ENCODE measurements at regions not wholly inside any gene's neighbourhood (a gene's known extent, or its start where the extent isn't known, plus 50 kb on each side); places are given as distances from the start of the nearest gene placed in this dataset.

DNA sequence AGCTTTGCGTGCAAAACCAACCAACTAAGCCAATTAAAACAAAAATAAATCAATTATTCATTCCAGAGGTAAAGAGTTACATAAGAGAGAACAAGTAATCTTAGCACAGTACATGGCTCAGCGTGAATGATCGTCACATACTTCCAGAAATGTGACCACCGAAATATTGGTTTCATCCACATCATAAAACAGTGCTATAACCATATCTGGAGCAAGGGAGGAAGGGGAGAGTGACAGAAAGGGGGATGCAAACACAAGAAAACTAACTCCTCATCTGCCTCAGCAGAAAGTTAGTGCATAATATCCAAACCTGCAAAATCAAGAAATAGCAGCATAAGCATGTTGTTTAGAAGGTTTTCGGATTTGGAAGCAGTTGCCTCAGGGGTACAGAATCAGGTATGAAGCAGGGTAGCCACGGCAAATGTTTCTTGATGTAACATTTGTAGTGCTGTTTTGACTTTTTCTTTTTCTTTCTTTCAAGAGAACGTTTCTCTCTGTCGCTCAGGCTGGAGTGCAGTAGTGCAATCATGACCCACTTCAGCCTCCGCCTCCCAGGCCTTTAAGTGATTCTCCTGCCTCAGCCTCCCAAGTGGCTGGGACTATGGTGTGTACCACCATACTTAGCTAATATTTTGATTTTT is 93.9 kb upstream of the EGLN3 start:
- DNase-seq (ENCODE audit: low read depth, low spot score) = no peak

DNA sequence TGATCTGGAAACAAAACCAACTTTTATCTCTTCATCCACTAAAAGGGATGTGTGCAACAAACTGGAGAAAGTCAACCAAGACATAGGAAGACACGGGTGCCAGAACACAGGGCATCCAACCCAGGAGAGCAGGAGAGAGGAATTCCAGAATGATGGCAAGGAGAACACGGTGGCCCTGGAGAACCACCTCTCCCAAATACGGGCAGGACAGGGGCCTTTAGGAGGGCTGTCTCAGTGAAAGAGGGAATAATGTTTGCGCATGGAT is 93.4 kb upstream of the EGLN3 start:
- DNase-seq (ENCODE audit: low read depth, low spot score) = no peak

GRCh38 chr14:34043627-34044372 is 92.9 kb upstream of the EGLN3 start:
- no peak for DNase-seq (ENCODE audit: low read depth, low spot score)

- DNase-seq (ENCODE audit: low read depth, low spot score) = no peak
These were observed 90.3 kb upstream of the EGLN3 start for GRCh38 chr14:34041220-34041619.

- no peak for DNase-seq (ENCODE audit: low read depth, low spot score)
These were observed 89.9 kb upstream of the EGLN3 start for GRCh38 chr14:34040766-34041165.

DNA sequence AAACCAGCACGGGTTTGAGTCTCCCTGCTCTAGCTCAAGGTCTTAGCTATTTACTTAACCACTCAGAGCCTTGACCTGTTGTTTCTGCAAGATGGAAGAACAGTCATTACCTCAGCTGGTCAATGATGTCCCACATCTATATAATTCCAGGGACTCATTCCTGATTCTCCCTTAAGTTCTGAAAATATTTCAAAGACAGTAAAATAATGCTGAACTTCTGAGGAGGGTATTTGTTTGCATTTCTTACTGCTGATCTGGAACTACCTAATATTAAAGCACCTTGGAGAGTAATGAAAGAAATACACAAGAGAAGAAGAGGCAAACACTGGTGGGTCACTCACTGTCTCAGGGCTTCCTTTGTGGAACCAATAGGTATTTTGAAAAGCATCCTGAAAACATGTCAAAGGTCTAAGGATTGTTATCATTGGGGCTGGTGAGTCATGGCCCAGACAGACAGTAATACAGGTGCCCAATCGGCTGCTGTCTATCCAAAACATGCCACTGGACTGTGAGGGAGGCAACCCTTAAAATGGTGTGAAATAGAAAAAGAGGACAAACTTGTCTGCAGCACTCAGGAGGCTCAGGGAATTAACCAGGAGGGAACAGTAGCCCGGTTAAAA is 88.7 kb upstream of the EGLN3 start:
- DNase-seq (ENCODE audit: low read depth, low spot score) = no peak

- DNase-seq (ENCODE audit: low read depth, low spot score) = no peak
These were observed 87.6 kb upstream of the EGLN3 start for GRCh38 chr14:34038358-34039057.

- DNase-seq (ENCODE audit: low read depth, low spot score) = no peak
These were observed 85.5 kb upstream of the EGLN3 start for GRCh38 chr14:34036319-34036766.

DNA sequence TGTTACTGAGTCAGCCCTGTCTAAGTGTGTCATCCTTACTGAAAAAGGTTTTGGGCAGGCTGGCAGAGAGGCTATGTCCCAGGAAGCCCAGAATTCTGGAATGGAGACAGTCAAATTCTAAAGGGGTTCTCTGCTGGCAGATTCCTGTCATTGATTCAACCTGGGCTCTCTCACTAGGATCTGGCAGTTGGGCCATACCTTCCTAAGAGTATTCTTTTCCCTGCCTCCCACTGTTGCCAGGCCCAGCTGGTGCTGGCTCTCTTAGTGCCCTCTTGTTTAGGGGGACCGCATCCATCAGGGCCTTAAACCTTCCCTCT is 85.0 kb upstream of the EGLN3 start:
- DNase-seq (ENCODE audit: low read depth, low spot score) = no peak

DNA sequence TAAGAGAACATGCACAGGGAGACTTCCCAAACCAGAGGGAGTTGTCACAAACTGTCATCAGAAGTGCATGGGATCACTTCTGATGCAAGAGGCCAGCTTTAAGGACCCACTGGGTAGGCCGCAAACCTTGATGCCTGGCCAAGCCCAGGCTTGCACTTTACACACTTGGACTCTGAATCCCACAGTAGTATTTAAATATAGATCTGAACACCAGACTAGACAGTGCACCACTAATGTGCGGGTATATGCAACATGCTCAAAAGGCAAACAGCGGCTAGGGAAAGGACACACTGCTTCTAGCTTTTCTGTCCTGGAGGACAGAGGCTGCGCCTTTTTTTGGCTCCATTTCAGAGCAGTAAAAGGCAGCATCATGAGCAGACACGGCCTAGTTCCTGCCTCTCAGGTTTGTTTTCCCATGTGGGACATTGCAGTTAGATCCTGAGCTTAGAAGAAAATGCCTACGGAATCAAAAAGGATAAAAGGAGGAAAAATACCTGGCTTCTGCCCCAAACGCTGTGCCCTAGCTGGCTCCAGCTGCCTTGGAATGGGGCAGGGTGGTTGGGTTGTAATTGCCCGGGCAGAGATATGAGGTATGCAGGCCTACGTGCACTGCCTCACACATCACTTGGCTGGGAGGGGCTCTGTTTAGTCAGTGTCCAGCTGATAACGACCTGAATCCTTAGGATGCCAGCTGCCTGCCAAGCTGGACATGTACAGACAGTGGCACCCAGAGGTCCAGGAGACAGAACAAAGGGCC is 84.5 kb upstream of the EGLN3 start:
- DNase-seq (ENCODE audit: low read depth, low spot score) = no peak

DNA sequence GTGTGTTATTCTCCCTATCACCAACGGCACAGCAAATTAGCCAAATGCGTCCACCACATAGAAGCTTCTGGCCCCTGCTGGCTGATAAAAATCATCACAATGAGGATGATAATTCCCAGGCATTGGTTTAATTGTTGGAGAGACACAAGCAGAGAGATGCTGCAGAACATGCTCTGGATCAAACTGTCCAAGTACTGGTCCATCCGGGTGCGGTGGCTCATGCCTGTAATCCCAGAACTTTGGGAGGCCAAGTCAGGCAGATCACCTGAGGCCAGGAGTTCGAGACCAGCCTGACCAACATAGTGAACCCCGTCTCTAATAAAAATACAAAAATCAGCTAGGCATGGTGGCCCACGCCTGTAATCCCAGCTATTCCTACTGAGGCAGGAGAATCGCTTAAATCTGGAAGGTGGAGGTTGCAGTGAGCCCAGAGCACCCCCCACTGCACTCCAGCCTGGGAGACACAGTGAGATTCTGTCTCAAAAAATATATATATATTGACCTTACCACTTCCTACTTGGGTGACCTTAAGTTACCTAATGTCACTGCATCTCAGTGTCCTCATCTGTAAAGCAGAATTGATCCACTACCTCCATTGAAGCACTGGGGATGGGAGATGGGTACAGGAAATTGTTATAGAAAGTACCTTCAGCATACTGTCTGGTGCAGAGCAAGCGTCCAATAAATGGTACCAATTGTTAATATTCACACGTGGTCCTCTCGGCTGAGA is 83.7 kb upstream of the EGLN3 start:
- DNase-seq (ENCODE audit: low read depth, low spot score) = no peak

- no peak for DNase-seq (ENCODE audit: low read depth, low spot score)
These were observed 81.8 kb upstream of the EGLN3 start for GRCh38 chr14:34032720-34033119.

GRCh38 chr14:34030864-34031263 is 80.0 kb upstream of the EGLN3 start:
- no peak for DNase-seq (ENCODE audit: low read depth, low spot score)

DNA sequence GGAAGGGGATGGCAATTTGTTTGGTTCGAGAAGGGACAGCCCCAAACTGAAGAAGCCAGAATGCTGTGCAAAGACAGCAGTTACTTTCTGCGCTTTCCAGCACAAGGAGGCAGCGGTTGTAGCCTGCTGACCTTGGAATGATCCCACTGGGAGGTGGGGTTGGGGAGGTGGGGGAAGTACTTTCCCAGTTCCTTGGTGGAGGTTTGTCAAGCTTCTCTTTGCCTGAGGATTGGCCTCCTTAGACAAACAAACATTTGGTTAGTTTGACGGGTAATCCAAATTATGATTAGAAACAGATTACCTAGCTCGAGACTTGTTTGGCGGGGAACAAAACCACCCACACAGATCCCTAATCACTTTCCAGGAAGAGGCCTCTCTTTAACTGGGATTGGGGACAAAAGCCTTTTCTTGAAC is 79.1 kb upstream of the EGLN3 start:
- DNase-seq (ENCODE audit: low read depth, low spot score) = peak; percentile 72

DNA sequence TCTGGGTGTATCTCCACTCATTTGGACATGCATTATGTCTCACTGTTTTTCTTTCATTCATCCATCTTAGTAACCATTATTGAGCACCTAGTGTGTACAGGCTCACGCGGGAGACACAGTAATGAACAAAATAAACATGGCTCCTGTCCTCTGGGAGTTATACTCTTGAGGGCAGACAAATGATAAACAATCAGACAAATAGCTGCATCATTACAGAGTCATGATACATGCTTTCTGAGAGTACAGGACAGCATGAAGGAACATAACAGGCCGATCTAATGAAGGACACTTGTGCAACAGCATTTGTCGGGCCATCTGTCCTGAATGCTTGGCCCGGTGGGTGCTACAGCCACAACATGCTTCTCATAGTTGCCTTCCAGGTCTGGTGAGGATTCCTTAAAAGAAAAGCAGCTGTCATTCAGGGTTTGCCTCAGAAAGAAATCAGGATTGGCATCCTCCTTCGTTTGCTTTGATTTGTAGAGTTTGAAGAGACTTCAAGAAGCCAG is 77.2 kb upstream of the EGLN3 start:
- no peak for DNase-seq (ENCODE audit: low read depth, low spot score)

DNA sequence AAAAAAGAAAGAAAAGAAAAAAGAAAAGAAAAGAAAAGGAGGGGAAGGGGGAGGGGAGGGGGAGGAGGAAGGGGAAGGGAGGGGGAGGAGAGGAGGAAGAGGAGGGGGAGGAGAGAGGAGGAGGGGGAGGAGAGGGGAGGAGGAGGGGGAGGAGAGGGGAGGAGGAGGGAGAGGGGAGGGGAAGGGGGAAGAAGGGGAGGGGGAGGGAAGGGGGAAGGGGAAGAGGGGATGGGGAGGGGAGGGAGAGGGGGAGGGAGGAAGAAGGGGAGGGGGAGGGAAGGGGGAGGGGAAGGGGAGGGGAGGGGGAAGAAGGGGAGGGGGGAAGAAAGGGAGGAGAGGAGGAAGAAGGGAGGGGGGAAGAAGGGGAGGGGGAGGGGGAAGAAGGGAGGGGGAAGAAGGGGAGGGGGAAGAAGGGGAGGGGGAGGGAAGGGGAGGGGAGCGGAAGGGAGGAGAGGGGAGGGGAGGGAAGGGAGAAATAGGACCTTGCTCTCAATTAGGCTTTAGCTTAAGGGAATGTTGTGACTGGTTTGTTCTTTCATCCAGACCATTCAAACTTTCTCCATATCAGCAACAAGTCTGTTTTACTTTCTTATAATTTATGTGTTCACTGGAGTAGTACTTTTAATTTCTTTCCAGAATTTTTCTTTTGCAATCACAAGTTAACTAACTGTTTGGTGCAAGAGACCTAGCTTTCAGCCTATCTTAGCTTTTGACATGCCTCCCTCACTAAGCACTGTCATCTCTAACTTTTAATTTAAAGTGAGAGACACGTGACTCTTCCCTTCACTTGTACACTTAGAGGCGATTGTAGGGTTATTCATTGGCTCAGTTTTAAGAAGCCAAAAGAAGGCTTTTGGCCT is 76.5 kb upstream of the EGLN3 start:
- no peak for DNase-seq (ENCODE audit: low read depth, low spot score)

- no peak for DNase-seq (ENCODE audit: low read depth, low spot score)
These were observed 74.6 kb upstream of the EGLN3 start for GRCh38 chr14:34025325-34026017.

GRCh38 chr14:34024768-34025144 is 73.9 kb upstream of the EGLN3 start:
- DNase-seq (ENCODE audit: low read depth, low spot score) = no peak

Measured in astrocyte of the hippocampus (primary cell).